GM18951 (cell line): ENCODE measurements at regions not wholly inside any gene's neighbourhood (a gene's known extent, or its start where the extent isn't known, plus 50 kb on each side); places are given as distances from the start of the nearest gene placed in this dataset.

Source experiments
- POLR2A ChIP-seq: IDR thresholded peaks from 4 replicates; pipeline ENCODE4 v1.6.1; 2011; ENCODE audit warnings: mild to moderate bottlenecking; ENCODE audit not compliant: insufficient read length, insufficient read depth; ENCODE audit errors: extremely low read depth
- in situ Hi-C: fragments of 300-500 bp; cut with MboI; formaldehyde crosslinking; loops from one replicate; pipeline ENCODE4 v1.12.0; 2022; ENCODE audit warnings: low sequenced_read_pairs, mixed read lengths, inconsistent platforms; ENCODE audit not compliant: unreplicated experiment

DNA sequence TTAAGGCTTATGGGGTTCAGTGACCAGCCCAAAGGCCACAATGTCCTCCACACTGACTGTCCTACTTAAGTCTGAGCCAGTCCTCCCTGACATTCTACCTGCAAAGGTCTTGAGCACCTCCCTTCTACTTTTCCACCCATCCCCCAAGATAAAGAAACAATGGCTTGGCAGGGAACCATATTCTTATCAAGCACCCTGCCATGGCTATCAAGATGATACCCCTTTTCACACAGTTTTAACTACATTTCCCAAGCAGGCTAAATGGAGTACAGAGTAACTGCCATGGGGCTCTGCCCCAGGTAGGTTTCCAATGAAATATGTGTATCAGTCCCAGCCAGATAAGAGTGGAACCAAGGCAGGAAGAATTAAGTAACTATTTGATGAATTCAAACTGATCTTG lies 85.9 kb upstream of the MOCS1 start:
- no peak for TF ChIP-seq POLR2A
- in situ Hi-C loops = no loop called here

DNA sequence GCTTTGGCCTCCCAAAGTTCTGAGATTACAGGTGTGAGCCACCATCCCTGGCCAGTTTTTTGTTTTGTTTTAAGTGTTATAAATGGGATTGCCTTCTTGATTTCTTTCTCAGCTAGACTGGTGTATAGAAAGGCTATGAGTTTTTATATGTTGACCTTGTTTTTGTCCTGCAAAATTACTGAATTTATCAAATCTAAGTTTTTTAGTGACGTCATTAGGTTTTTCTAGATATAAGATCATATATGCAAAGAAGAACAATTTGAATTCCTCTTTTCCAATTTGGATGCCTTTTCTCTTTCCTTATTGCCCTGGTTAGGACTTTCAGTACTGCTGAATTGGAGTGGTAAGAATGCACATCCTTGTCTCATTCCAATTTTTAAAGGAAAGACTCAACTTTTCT lies 81.3 kb upstream of the MOCS1 start:
- in situ Hi-C loops = no loop called here
- TF ChIP-seq POLR2A = no peak

DNA sequence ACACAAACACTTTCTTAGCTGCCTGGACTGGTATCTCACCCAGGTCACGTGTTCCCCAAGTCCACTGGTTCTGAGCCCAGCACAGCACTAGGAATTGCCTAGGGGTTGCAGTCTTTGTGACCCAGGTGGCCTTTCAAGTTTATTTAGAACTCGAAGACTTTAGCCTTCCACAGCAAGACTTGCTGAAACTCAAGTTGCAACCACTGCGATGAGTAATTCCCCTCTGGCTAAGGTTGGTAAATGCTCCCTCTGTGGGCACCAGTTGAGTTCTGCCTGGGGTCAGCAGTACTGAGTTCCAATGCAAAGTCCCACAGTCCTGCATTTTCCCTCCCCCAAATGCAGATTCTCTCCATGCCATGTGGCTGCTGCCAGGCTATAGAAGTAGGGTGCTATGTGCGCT lies 77.6 kb upstream of the MOCS1 start:
- in situ Hi-C loops = no loop called here
- no peak for TF ChIP-seq POLR2A

DNA sequence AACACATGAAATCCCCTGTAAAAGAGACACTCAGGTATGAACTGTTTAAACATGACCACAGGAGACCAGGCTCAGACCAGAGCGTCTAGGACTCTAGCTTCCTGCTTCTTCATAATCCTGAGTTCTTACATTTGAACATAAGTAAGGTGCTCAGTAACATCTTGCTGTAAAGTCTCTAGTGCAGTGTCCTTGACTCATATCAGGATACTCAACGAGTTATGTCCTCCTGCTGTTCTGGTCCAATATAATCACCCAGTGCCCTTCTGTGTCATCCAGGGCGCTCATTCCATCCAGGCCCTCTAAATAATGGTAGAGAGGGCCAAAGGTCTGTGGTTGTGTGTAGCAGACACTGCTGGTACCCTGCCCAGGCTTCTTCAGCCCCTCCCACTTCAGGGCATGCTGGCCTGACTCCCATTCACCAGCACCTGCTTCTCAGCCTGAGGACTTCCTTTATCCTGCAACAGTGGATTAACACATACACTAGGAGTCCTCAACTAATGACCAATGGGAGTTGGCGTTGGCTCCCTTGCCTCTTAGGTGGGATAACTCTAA lies 66.8 kb upstream of the MOCS1 start:
- in situ Hi-C loops = no loop called here
- no peak for TF ChIP-seq POLR2A

DNA sequence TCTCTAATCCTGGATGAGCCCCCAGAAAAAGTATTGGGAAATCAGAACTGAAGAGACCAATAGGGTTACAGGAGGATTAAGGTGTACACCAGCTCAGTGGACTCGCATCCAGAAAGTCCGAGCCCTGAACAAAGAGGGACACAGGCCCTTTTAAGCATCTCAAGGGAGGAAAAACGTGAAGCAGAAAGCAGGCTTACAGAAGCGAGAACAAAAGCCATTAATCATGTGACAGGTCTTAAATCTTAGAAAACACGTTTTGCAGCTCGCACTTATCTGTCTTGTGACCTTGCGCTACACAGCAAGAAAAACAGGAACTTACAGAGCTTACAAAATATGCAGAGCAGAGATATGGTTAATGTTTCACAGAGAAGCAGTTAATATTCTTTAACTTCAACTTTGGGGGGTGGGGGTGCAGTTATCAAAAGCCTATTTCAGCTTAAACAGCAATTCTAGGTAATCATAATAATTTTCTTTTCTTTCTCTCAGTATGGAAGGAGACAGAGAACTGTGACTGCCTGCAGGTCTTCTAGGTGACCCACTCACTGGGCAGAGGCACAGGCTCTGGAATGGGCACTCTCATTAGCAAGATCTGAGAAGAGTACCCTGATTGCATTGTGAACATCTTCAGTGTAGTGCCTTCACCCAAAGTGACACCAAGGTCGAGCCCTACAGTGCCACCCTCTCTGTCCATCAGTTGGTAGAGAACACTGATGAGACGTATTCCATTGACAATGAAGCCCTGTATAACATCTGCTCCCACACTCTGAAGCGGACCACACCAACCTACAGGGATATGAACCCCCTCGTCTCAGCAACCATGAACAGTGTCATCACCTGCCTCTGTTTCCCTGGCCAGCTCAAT lies 65.0 kb upstream of the MOCS1 start:
- in situ Hi-C loops = loop anchor here (25.0 kb wide), 1 partner anchor 288 kb away; no protein-coding TSS in a partner anchor
- TF ChIP-seq POLR2A = no peak

DNA sequence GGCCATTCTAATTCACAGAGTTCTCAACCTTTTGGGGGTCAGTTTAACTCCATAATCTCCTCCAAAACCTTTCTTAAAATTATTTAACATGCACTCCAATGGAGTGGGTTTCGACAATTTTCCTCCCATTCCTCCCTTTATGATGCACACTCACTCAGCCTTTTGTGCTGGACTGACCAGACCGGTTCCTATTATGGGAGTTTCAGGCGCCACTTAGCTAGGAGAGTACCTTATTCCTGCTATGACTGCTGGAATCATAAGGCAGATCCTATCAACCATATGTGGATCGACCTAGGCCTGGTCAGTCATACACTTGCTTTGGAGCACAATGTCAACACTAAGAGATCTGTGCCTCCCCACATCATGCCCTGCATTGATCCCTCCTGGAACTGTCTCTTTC lies 63.9 kb upstream of the MOCS1 start:
- TF ChIP-seq POLR2A = no peak
- in situ Hi-C loops = loop anchor here (25.0 kb wide), 1 partner anchor 289 kb away; no protein-coding TSS in a partner anchor

DNA sequence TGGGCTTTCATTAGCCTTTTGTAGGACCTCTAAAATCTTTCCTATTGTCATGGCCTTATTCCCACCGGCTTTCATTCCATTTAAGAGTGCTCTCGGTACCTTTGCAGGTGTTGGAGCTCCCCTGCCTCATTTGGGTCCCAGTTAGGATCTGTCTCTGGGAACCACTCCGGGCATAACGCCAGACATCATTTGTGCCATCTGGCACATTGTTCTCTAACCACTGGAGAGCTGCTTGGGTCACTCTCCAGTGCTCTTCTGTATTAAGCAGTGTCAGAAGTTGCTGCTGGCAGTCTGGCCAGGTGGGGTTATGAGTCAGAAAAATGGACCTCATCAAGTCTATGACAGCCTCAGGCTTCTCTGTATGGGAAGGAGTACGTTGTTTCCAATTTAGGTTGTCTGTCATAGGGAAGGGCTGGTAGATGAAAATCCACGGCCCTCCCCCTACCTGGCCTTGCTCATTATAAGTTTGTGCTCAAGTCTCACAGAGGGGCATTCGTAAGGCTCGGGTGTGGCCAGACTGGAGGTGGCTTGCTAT lies 62.9 kb upstream of the MOCS1 start:
- TF ChIP-seq POLR2A = no peak
- in situ Hi-C loops = loop anchor here (25.0 kb wide), 1 partner anchor 290 kb away; no protein-coding TSS in a partner anchor

DNA sequence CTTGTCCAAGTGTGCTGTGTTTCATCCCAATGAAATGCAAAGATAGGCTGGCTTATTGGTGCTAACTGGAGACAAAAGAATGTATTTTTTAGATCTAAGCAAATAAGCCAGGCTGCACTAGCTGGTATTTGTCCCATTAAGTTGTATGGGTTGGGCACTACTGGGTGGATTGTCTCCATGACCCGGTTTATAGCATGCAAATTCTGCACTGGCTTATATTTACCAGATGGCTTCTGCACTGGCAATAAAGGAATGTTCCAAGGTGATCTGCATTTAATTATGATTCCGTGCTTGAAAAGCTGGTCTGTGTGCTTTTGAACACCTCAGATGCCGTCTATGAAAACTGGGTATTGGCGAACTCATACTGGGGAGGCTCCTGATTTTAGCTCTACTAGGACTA lies 61.4 kb upstream of the MOCS1 start:
- in situ Hi-C loops = loop anchor here (25.0 kb wide), 1 partner anchor 292 kb away; no protein-coding TSS in a partner anchor

DNA sequence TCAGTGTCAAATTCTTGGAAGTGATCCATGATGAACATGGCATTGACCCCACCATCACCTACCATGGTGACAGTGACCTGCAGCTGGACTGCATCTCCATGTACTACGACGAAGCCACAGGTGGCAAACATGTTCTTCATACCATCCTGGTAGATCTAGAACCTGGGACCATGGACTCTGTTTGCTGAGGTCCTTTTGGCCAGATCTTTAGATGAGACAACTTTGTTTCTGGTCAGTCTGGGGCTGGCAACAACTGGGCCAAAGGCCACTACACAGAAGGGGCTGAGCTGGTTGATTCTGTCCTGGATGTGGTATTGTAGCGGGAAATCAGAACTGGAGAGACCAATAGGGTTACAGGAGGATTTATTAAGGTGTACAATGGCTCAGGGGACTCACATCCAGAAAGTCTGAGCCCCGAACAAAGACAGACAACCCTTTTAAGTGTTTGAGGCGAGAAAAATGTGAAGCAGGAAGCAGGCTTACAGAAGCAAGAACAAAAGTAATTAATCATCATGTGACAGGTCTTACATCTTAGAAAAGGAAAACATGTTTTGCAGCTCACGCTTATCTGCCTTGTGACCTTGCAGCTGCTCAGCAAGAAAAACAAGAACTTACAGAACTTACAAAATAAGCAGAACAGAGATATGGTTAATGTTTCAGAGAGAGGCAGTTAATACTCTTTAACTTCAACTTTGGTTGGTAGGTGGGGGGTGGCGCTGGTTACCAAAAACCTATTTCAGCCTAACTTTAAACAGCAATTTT lies 58.8 kb upstream of the MOCS1 start:
- no peak for TF ChIP-seq POLR2A
- in situ Hi-C loops = loop anchor here (25.0 kb wide), 1 partner anchor 294 kb away; no protein-coding TSS in a partner anchor

More for the DNA sequence above, 61.4 kb upstream of the MOCS1 start:
- no peak for TF ChIP-seq POLR2A
